ENCODE measurements at regions not wholly inside any gene's neighbourhood (a gene's known extent, or its start where the extent isn't known, plus 50 kb on each side); places are given as distances from the start of the nearest gene placed in this dataset.

DNA sequence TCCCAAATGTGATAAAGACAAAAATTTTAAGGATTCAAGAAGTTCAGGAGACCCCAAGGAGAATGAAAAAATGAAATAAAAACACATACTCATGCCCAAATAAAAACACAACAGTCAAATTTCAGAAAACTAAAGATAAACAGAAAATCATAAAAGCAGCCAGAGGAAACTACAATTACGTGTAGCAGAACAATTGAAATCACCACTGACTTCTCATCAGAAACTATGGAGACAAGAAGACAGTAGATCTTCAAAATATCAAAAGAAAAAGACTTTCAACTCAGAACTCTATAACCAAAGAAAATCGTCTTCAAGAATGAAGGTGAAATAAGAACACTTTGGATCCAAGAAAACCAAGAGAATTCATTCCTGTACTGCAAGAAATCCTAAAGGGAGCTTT is 54.9 kb downstream of the DIO3 start:
- POLR2A ChIA-PET = no interaction called here
- DNase-seq (no peak), ATAC-seq (no peak)
- H3K9me3 Mint-ChIP-seq = no peaks in the 10 kb centered on the region
- H3K4me3 Mint-ChIP-seq = no peak overlapping the region
- intact Hi-C loops (cut with micrococcal nuclease) = no loop called here
- no peak for TF ChIP-seq CTCF (IDR thresholded peaks at IDR 0.05)
- CTCF ChIA-PET = no interaction called here
- H3K27ac Mint-ChIP-seq = no peak overlapping the region
- no peaks in the 10 kb centered on the region for H3K4me1 Mint-ChIP-seq (ENCODE audit: low read depth)
- peaks cover 18% of the 10 kb centered on the region for H3K27me3 Mint-ChIP-seq
- H3K36me3 Mint-ChIP-seq (ENCODE audit: low read depth) = no peaks in the 10 kb centered on the region

GRCh38 chr14:101619484-101619883 is 58.2 kb downstream of the DIO3 start:
- Mint-ChIP-seq H3K4me1 (ENCODE audit: low read depth) (no peaks in the 10 kb centered on the region), H3K27ac (no peak overlapping the region), H3K9me3 (no peaks in the 10 kb centered on the region), H3K36me3 (ENCODE audit: low read depth) (no peaks in the 10 kb centered on the region), H3K4me3 (no peak overlapping the region), H3K27me3 (peaks cover 4% of the 10 kb centered on the region)
- ChIA-PET CTCF (no interaction called here), POLR2A (no interaction called here)
- no peak for ATAC-seq
- intact Hi-C loops (cut with micrococcal nuclease) = no loop called here
- DNase-seq = no peak
- TF ChIP-seq CTCF (IDR thresholded peaks at IDR 0.05) = no peak

DNA sequence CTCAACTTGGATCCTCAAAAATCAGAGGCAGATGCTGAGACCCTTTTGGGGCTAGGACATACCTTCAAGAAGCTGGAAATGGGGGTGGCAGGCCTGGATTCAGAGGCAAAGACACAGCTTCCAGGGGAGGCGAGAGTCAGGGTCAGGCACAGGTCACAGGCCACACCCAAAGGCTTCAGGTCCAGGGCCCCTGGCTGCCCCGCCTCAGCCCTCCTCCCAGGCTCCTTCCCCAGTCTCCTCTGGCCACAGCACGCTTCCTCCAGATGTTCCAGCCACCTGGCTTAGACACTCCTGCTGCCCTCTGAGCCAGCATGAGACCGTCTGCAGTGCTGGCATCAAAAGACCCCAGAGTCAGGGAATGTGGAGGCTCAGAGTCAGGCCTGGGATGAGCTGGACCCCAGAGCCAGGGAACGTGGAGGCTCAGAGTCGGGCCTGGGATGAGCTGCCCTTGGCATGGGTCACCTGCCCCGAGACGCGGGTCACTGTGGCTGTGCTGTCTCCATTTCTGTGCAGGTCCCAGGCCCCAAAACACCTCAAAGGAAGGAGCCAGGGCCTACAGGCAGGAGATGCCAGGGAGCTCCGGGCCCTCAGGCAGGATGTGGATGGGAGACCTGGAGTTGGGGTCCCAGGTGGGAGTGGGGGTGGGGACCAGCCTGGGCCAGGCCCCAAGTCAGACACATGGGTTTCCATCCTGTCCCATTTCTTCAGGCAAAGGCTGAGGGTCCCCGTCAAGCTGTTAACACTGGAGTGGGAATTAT is 58.9 kb downstream of the DIO3 start:
- peaks cover 4% of the 10 kb centered on the region for H3K27me3 Mint-ChIP-seq
- POLR2A ChIA-PET = no interaction called here
- ATAC-seq (no peak), DNase-seq (no peak)
- no peaks in the 10 kb centered on the region for H3K36me3 Mint-ChIP-seq (ENCODE audit: low read depth)
- no peaks in the 10 kb centered on the region for H3K4me1 Mint-ChIP-seq (ENCODE audit: low read depth)
- TF ChIP-seq CTCF (IDR thresholded peaks at IDR 0.05) = no peak
- no peak overlapping the region for H3K4me3 Mint-ChIP-seq
- H3K27ac Mint-ChIP-seq = no peak overlapping the region
- CTCF ChIA-PET = no interaction called here
- intact Hi-C loops (cut with micrococcal nuclease) = no loop called here
- H3K9me3 Mint-ChIP-seq = no peaks in the 10 kb centered on the region

GRCh38 chr14:101620821-101621785 is 59.8 kb downstream of the DIO3 start:
- Mint-ChIP-seq H3K36me3 (ENCODE audit: low read depth) (no peaks in the 10 kb centered on the region), H3K4me1 (ENCODE audit: low read depth) (no peaks in the 10 kb centered on the region), H3K27me3 (peaks cover 2% of the 10 kb centered on the region), H3K4me3 (no peak overlapping the region), H3K27ac (no peak overlapping the region), H3K9me3 (no peaks in the 10 kb centered on the region)
- CTCF ChIA-PET = no interaction called here
- DNase-seq (no peak), ATAC-seq (no peak)
- no peak for TF ChIP-seq CTCF (IDR thresholded peaks at IDR 0.05)
- intact Hi-C loops (cut with micrococcal nuclease) = no loop called here
- POLR2A ChIA-PET = no interaction called here

Measured in activated CD8-positive, alpha-beta T cell treated with anti-CD3 and anti-CD28 coated beads for 36 hours (primary cell).